ENCODE measurements at regions not wholly inside any gene's neighbourhood (a gene's known extent, or its start where the extent isn't known, plus 50 kb on each side); places are given as distances from the start of the nearest gene placed in this dataset.

- TF ChIP-seq, protein P1, sequence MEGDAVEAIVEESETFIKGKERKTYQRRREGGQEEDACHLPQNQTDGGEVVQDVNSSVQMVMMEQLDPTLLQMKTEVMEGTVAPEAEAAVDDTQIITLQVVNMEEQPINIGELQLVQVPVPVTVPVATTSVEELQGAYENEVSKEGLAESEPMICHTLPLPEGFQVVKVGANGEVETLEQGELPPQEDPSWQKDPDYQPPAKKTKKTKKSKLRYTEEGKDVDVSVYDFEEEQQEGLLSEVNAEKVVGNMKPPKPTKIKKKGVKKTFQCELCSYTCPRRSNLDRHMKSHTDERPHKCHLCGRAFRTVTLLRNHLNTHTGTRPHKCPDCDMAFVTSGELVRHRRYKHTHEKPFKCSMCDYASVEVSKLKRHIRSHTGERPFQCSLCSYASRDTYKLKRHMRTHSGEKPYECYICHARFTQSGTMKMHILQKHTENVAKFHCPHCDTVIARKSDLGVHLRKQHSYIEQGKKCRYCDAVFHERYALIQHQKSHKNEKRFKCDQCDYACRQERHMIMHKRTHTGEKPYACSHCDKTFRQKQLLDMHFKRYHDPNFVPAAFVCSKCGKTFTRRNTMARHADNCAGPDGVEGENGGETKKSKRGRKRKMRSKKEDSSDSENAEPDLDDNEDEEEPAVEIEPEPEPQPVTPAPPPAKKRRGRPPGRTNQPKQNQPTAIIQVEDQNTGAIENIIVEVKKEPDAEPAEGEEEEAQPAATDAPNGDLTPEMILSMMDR (IDR thresholded peaks at IDR 0.05) = no peak
- no peak for TF ChIP-seq ZFX (IDR thresholded peaks at IDR 0.05; ENCODE audit: borderline replicate concordance)
Observed at GRCh38 chr12:46518169-46518568, 145.6 kb upstream of the SLC38A2 start.
